Gastroesophageal sphincter (tissue), 3 donors: ENCODE measurements at regions not wholly inside any gene's neighbourhood (a gene's known extent, or its start where the extent isn't known, plus 50 kb on each side); places are given as distances from the start of the nearest gene placed in this dataset.

Experiments used
- CTCF ChIP-seq, 4 experiments: fragments of 200-600 bp in 2 of 4; fragments of 450-650 bp in 2 of 4; sonication (generic) in 1 of 4; IDR thresholded peaks; one replicate each; pipeline ENCODE4 v1.5.1; 2017 to 2019; ENCODE audit warnings: antibody characterized with exemption in 4 of 4, mild to moderate bottlenecking in 2 of 4, moderate library complexity in 2 of 4
- EP300 ChIP-seq: sonication (generic); formaldehyde crosslinking; IDR thresholded peaks from one replicate; pipeline ENCODE4 v1.6.1; 2017; ENCODE audit warnings: antibody characterized with exemption, mild to moderate bottlenecking
- POLR2A ChIP-seq, 2 donors: fragments of 450-650 bp; IDR thresholded peaks; one replicate each; pipeline ENCODE4 v1.6.1; 2017; ENCODE audit warnings: antibody characterized with exemption in 2 of 2, mild to moderate bottlenecking in 2 of 2, moderate library complexity in 1 of 2
- POLR2AphosphoS5 ChIP-seq: sonication (generic); formaldehyde crosslinking; IDR thresholded peaks from one replicate; pipeline ENCODE4 v1.6.1; 2017; ENCODE audit warnings: antibody characterized with exemption

- TF ChIP-seq CTCF (IDR thresholded peaks at IDR 0.05) = no peak
- no peak for TF ChIP-seq POLR2AphosphoS5
- no peak for TF ChIP-seq EP300
- no peak for TF ChIP-seq POLR2A (IDR thresholded peaks at IDR 0.05)
Observed at GRCh38 chr6:95387845-95388244, 189.5 kb upstream of the MANEA start.
